Spleen (tissue), 11 donors: ENCODE measurements at regions not wholly inside any gene's neighbourhood (a gene's known extent, or its start where the extent isn't known, plus 50 kb on each side); places are given as distances from the start of the nearest gene placed in this dataset.

Experiments used
- DNase-seq: peaks from one replicate; pipeline ENCODE4 v3.0.0-alpha.2; 2020
- H3K27ac ChIP-seq, 8 donors: fragments of 200-600 bp; sonication (generic) in 7 of 8; 1 replicate in 4 of 8; 2 replicates in 4 of 8; pipeline versions ENCODE4 v1.5.0 to v1.8.0; 2016 to 2021; ENCODE audit warnings: inconsistent platforms in 4 of 8, mild to moderate bottlenecking in 4 of 8, moderate library complexity in 1 of 8
- H3K27me3 ChIP-seq, 7 donors: fragments of 200-600 bp; sonication (generic) in 6 of 7; replicated peaks in 1 of 7; 1 replicate in 4 of 7; 2 replicates in 3 of 7; pipeline versions ENCODE4 v1.5.0 to v1.8.0; 2016 to 2021; ENCODE audit warnings: inconsistent platforms in 3 of 7, mild to moderate bottlenecking in 1 of 7
- H3K36me3 ChIP-seq, 6 donors: fragments of 200-600 bp; sonication (generic) in 5 of 6; 1 replicate in 4 of 6; 2 replicates in 2 of 6; pipeline versions ENCODE4 v1.5.0 to v1.8.0; 2016 to 2021; ENCODE audit warnings: inconsistent platforms in 2 of 6
- H3K4me1 ChIP-seq, 6 donors: fragments of 200-600 bp; sonication (generic) in 5 of 6; 1 replicate in 3 of 6; 2 replicates in 3 of 6; pipeline versions ENCODE4 v1.5.0 to v1.8.0; 2016 to 2021; ENCODE audit warnings: inconsistent platforms in 3 of 6
- H3K4me3 ChIP-seq, 8 donors: fragments of 200-600 bp; sonication (generic) in 7 of 8; 1 replicate in 4 of 8; 2 replicates in 4 of 8; pipeline versions ENCODE4 v1.5.0 to v1.8.0; 2016 to 2021; ENCODE audit warnings: inconsistent platforms in 4 of 8, mild to moderate bottlenecking in 4 of 8, moderate library complexity in 2 of 8
- H3K9me3 ChIP-seq, 8 donors: fragments of 200-600 bp; sonication (generic) in 7 of 8; 1 replicate in 4 of 8; 2 replicates in 4 of 8; pipeline versions ENCODE4 v1.5.0 to v1.8.0; 2016 to 2021; ENCODE audit warnings: inconsistent platforms in 4 of 8
- CTCF ChIP-seq, 11 experiments: fragments of 200-600 bp in 7 of 11; fragments of 450-650 bp in 4 of 11; sonication (generic) in 4 of 11; IDR thresholded peaks in 8 of 11; conservative IDR thresholded peaks in 3 of 11; 1 replicate in 7 of 11; 2 replicates in 4 of 11; pipeline versions ENCODE4 v1.4.0 to v1.8.0; 2016 to 2021; ENCODE audit warnings: antibody characterized with exemption in 11 of 11, inconsistent platforms in 4 of 11, mild to moderate bottlenecking in 1 of 11
- POLR2A ChIP-seq, 3 donors: fragments of 450-650 bp; IDR thresholded peaks; one replicate each; pipeline ENCODE4 v1.5.1; 2017; ENCODE audit warnings: antibody characterized with exemption in 3 of 3, mild to moderate bottlenecking in 1 of 3
- POLR2AphosphoS5 ChIP-seq, 3 donors: sonication (generic); formaldehyde crosslinking; IDR thresholded peaks; one replicate each; pipeline ENCODE4 v1.5.1; 2017; ENCODE audit warnings: antibody characterized with exemption in 3 of 3
- WGBS, 5 donors: extraction: QIAGEN DNeasy Blood & Tissue Kit in 3 of 5; methylation state at CpG; one replicate each; pipeline versions ENCODE4 v1.1.5 to v1.1.7; 2013 to 2018; 5-methylcytosine and 5-hydroxymethylcytosine counted together
- intact Hi-C: fragments of 100-400 bp; cut with DNase I; formaldehyde crosslinking; loops from one replicate; pipeline ENCODE4 v1.15.0; 2023; ENCODE audit warnings: low total_unique reads
- donor health status: healthy with polysubstance abuse.
- donor health status: DM: no; HTN: no; CAD: no; lungs with moderate emphysema.
- donor health status: DM: no; HTN: no; CAD: no.
- donor health status: Bipolar disorder and iron deficiency.
- donor health status: healthy.
- donor health status: DM: no; HTN: no; CAD: no.
- donor health status: DM: yes; HTN: yes; CAD: no.

DNA sequence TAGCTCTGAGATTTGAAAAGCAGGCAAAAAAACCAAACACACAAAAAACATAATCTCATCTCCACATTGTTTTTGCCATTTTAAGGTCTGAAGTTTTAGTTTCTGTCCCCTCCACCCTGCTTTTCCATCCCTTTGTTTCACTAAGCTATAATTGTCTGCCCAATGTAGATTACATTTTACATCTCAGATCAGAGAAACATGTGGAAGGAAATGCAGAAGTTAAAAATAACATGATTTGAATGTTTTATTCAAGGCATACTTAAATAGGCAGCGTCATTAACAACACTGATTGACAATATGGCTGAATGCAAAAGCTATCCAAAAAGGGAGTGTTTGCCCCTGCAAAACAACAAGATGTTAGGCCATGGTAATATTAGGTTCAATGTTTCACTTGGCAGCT lies 448.1 kb upstream of the ZNF385D start:
- Histone ChIP-seq H3K9me3 (peaks cover 0 to 4% (median 0%) of the 10 kb centered on the region in 8 donors), H3K27me3 (no peaks in the 10 kb centered on the region), H3K36me3 (no peaks in the 10 kb centered on the region), H3K4me1 (no peaks in the 10 kb centered on the region), H3K27ac (no peak overlapping the region), H3K4me3 (no peak overlapping the region)
- intact Hi-C loops, result no loop called here
- no peak for TF ChIP-seq POLR2AphosphoS5 (IDR thresholded peaks at IDR 0.05)
- no peak for TF ChIP-seq CTCF (IDR thresholded peaks at IDR 0.05 in 8 of 11, conservative IDR thresholded peaks at IDR 0.05 in 3 of 11)
- no peak for TF ChIP-seq POLR2A (IDR thresholded peaks at IDR 0.05)
- DNase-seq, result no peak
- WGBS, 5 donors, result 19 to 65% (median 42%) methylated on average over 1 of the region's 1 CpG

DNA sequence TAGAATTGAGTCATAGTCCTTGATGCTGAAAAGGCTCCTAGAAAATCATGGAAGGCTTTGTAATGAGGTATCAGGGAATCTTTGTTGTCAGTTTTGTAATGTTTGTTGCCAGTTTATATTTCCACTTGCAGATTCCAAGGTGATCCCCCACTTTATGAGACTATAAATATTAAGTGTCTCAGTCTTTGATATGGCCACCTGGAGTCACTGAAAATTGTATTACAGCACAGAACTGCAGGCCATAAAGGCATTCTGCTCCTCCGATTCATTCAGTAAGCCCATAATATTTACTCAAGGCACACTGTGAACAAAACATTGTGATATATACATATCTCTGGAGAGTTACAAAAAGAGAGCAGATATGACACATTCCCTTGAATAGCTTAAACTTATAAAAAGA lies 457.8 kb upstream of the ZNF385D start:
- no peak for DNase-seq

DNA sequence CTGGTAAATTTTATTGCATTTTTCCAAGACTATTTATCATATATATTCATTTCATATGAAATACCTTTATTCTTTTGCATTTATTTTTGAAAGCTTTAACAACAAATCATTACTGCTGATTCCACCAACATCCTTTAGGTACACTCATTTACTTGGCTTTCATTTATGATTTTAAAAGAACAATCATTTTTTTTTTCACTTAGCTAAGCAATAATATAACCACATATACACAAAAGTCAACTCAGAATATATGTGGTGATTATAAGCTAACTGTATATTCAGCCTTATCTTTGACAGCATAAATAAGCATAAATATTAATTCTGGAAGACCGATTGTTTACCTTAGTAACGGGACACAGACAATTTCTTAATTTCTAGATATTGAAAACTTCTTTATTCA lies 458.6 kb upstream of the ZNF385D start:
- no peak for TF ChIP-seq POLR2AphosphoS5 (IDR thresholded peaks at IDR 0.05)
- no peak for TF ChIP-seq CTCF (IDR thresholded peaks at IDR 0.05 in 8 of 11, conservative IDR thresholded peaks at IDR 0.05 in 3 of 11)
- TF ChIP-seq POLR2A (IDR thresholded peaks at IDR 0.05), result no peak
- H3K4me1 ChIP-seq, result no peaks in the 10 kb centered on the region
- H3K27me3 ChIP-seq, result no peaks in the 10 kb centered on the region
- intact Hi-C loops, result no loop called here
- WGBS, 5 donors, result 81 to 89% (median 83%) methylated on average over 2 of the region's 2 CpGs
- no peaks in the 10 kb centered on the region for H3K9me3 ChIP-seq
- H3K36me3 ChIP-seq, result no peaks in the 10 kb centered on the region
- no peak overlapping the region for H3K4me3 ChIP-seq
- DNase-seq, result no peak
- H3K27ac ChIP-seq, result no peak overlapping the region

More for the DNA sequence above, 457.8 kb upstream of the ZNF385D start:
- Histone ChIP-seq H3K27me3 (no peaks in the 10 kb centered on the region), H3K9me3 (no peaks in the 10 kb centered on the region), H3K4me1 (no peaks in the 10 kb centered on the region), H3K36me3 (no peaks in the 10 kb centered on the region), H3K27ac (no peak overlapping the region), H3K4me3 (no peak overlapping the region)
- TF ChIP-seq POLR2AphosphoS5 (IDR thresholded peaks at IDR 0.05) (no peak), POLR2A (IDR thresholded peaks at IDR 0.05) (no peak), CTCF (IDR thresholded peaks at IDR 0.05 in 8 of 11, conservative IDR thresholded peaks at IDR 0.05 in 3 of 11) (no peak)
- 85 to 90% (median 89%) methylated on average over 1 of the region's 1 CpG for WGBS, 5 donors
- intact Hi-C loops, result no loop called here

- intact Hi-C loops, result no loop called here
- no peaks in the 10 kb centered on the region for H3K4me1 ChIP-seq
- no peak for DNase-seq
These were observed 459.7 kb upstream of the ZNF385D start for GRCh38 chr3:22210693-22211092.

More at GRCh38 chr3:22210693-22211092, 459.7 kb upstream of the ZNF385D start:
- Histone ChIP-seq H3K27ac (no peak overlapping the region), H3K36me3 (no peaks in the 10 kb centered on the region), H3K9me3 (no peaks in the 10 kb centered on the region), H3K4me3 (no peak overlapping the region), H3K27me3 (no peaks in the 10 kb centered on the region)
- no peak for TF ChIP-seq CTCF (IDR thresholded peaks at IDR 0.05 in 8 of 11, conservative IDR thresholded peaks at IDR 0.05 in 3 of 11)
- no peak for TF ChIP-seq POLR2AphosphoS5 (IDR thresholded peaks at IDR 0.05)
- TF ChIP-seq POLR2A (IDR thresholded peaks at IDR 0.05), result no peak
